B cell (primary cell): ENCODE measurements at regions not wholly inside any gene's neighbourhood (a gene's known extent, or its start where the extent isn't known, plus 50 kb on each side); places are given as distances from the start of the nearest gene placed in this dataset.

Experiments used
- ATAC-seq: fragments of 200-7000 bp; cut with Tn5 transposase; one replicate; pipeline ENCODE4 v1.10.0; 2021; ENCODE audit warnings: low read depth, mild to moderate bottlenecking, moderate number of reproducible peaks, moderate library complexity
- CTCF ChIA-PET: fragments of 350-600 bp; sonication (Branson Sonifier 250); formaldehyde crosslinking; loops from one replicate; lab custom pipeline; 2021; ENCODE audit warnings: antibody characterized with exemption, inconsistent platforms; lab: Charles Lee
- POLR2A ChIA-PET: fragments of 350-600 bp; sonication (Branson Sonifier 250); formaldehyde crosslinking; loops from one replicate; lab custom pipeline; 2021; ENCODE audit warnings: antibody characterized with exemption; lab: Charles Lee
- DNase-seq: peaks from one replicate; pipeline ENCODE4 v3.0.0; 2013
- H2AFZ ChIP-seq: 2 replicates; pipeline ENCODE4 v1.6.1; 2012; ENCODE audit warnings: mild to moderate bottlenecking, low read depth, low read length; ENCODE audit not compliant: insufficient read depth, poor library complexity, severe bottlenecking
- H3K27ac ChIP-seq, 2 donors: 1 replicate in 1 of 2; 2 replicates in 1 of 2; pipeline ENCODE4 v1.5.1; 2012 to 2013; ENCODE audit warnings: low read length in 2 of 2, mild to moderate bottlenecking in 2 of 2, moderate library complexity in 1 of 2
- H3K27me3 ChIP-seq, 4 experiments: fragments of 200-600 bp in 1 of 4; sonication (generic) in 1 of 4; replicated peaks in 1 of 4; 1 replicate in 2 of 4; 2 replicates in 2 of 4; pipeline versions ENCODE4 v1.6.1 to v1.7.0; 2013 to 2016; ENCODE audit warnings: low read length in 3 of 4, mild to moderate bottlenecking in 2 of 4, mixed read lengths in 1 of 4, moderate library complexity in 1 of 4; ENCODE audit not compliant: insufficient read depth in 4 of 4, control insufficient read depth in 3 of 4; ENCODE audit errors: control extremely low read depth in 1 of 4
- H3K36me3 ChIP-seq, 2 experiments: replicated peaks in 1 of 2; 1 replicate in 1 of 2; 2 replicates in 1 of 2; pipeline versions ENCODE4 v1.6.1 to v1.7.1; 2013; ENCODE audit warnings: low read length in 1 of 2; ENCODE audit not compliant: insufficient read depth in 2 of 2, control insufficient read depth in 1 of 2; ENCODE audit errors: control extremely low read depth in 1 of 2, extremely low read depth in 1 of 2
- H3K4me1 ChIP-seq, 2 donors: fragments of 200-600 bp in 1 of 2; sonication (generic) in 1 of 2; 1 replicate in 1 of 2; 2 replicates in 1 of 2; pipeline versions ENCODE4 v1.5.1 to v1.6.1; 2013 to 2017; ENCODE audit warnings: low read length in 2 of 2; ENCODE audit not compliant: control insufficient read depth in 2 of 2, insufficient read depth in 2 of 2
- H3K4me2 ChIP-seq: replicated peaks from 2 replicates; pipeline ENCODE3; 2012; ENCODE audit warnings: mild to moderate bottlenecking, low read depth, low read length; ENCODE audit not compliant: poor library complexity, severe bottlenecking
- H3K4me3 ChIP-seq, 5 experiments: fragments of 200-600 bp in 1 of 5; sonication (generic) in 1 of 5; 1 replicate in 3 of 5; 2 replicates in 2 of 5; pipeline versions ENCODE4 v1.5.1 to v1.7.0; 2011 to 2016; ENCODE audit warnings: low read length in 4 of 5, mild to moderate bottlenecking in 4 of 5, low read depth in 2 of 5, control low read depth in 1 of 5, moderate library complexity in 1 of 5; ENCODE audit not compliant: insufficient read depth in 1 of 5; ENCODE audit errors: control extremely low read depth in 1 of 5, extremely low read depth in 1 of 5
- H3K79me2 ChIP-seq: fragments of 200-600 bp; sonication (generic); one replicate; pipeline ENCODE4 v1.6.0; 2016; ENCODE audit warnings: low read length; ENCODE audit not compliant: control insufficient read depth, insufficient read depth
- H3K9ac ChIP-seq: fragments of 200-600 bp; sonication (generic); 2 replicates; pipeline ENCODE4 v1.6.1; 2017; ENCODE audit warnings: mild to moderate bottlenecking, low read length, moderate library complexity
- H3K9me3 ChIP-seq, 3 donors: one replicate each; pipeline versions ENCODE4 v1.6.1 to v1.7.1; 2013; ENCODE audit warnings: low read length in 2 of 3; ENCODE audit not compliant: control insufficient read depth in 2 of 3, insufficient read depth in 1 of 3; ENCODE audit errors: control extremely low read depth in 1 of 3
- H4K20me1 ChIP-seq: 2 replicates; pipeline ENCODE4 v1.6.0; 2012; ENCODE audit warnings: mild to moderate bottlenecking, low read length; ENCODE audit not compliant: insufficient read depth, control insufficient read depth, poor library complexity, severe bottlenecking
- H3K27ac Mint-ChIP-seq: one replicate; pipeline ENCODE4 v1.8.0; 2021; ENCODE audit warnings: mixed read lengths
- H3K27me3 Mint-ChIP-seq: one replicate; pipeline ENCODE4 v1.8.0; 2021; ENCODE audit warnings: mixed read lengths
- H3K4me1 Mint-ChIP-seq: one replicate; pipeline ENCODE4 v1.8.0; 2021; ENCODE audit warnings: mixed read lengths
- H3K4me3 Mint-ChIP-seq: one replicate; pipeline ENCODE4 v1.8.0; 2021; ENCODE audit warnings: mixed read lengths
- H3K9me3 Mint-ChIP-seq: one replicate; pipeline ENCODE4 v1.8.0; 2022; ENCODE audit warnings: mixed read lengths; ENCODE audit not compliant: insufficient read depth
- EZH2 ChIP-seq: IDR thresholded peaks from 2 replicates; pipeline ENCODE4 v1.6.1; 2012; ENCODE audit warnings: borderline replicate concordance, low read depth, mild to moderate bottlenecking, moderate library complexity, low read length; ENCODE audit not compliant: insufficient read depth, poor library complexity, severe bottlenecking
- WGBS: methylation state at CpG from one replicate; pipeline ENCODE4 v1.1.5; 2013; ENCODE audit warnings: missing lambda C conversion rate; ENCODE audit not compliant: insufficient coverage; 5-methylcytosine and 5-hydroxymethylcytosine counted together
- intact Hi-C: fragments of 100-400 bp; cut with micrococcal nuclease; formaldehyde crosslinking; loops from one replicate; pipeline ENCODE4 v1.10.0; 2022
- TF ChIP-seq, protein P1 (sequence below): fragments of 200-600 bp; IDR thresholded peaks from one replicate; pipeline ENCODE4 v1.8.0; 2022; ENCODE audit warnings: antibody characterized with exemption, mild to moderate bottlenecking

DNA sequence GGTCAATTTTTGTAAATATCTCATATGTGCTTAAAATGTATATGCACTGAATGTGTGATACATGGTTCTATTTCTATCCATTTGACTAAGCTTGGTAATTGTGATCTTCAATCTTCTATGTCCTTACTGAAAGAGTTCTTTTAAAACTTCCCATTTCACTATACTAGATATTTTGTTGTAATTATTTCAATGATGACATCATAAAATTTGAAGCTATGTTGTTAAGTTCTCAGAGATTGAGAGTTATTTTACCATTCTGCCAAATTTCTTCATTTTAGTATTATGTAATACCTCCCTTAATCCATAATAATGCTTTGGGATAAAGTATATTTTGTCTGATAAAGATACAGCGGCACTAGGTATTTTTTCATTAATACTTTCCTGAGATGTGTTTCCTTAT is 1307.3 kb downstream of the RPA4 start:
- no peaks in the 10 kb centered on the region for H3K4me1 Mint-ChIP-seq
- Histone ChIP-seq H4K20me1 (no peaks in the 10 kb centered on the region), H3K27me3 (no peaks in the 10 kb centered on the region), H3K4me1 (no peaks in the 10 kb centered on the region), H2AFZ (no peak overlapping the region), H3K4me2 (no peak overlapping the region), H3K27ac (no peak overlapping the region), H3K36me3 (no peaks in the 10 kb centered on the region), H3K4me3 (no peak overlapping the region), H3K9me3 (no peaks in the 10 kb centered on the region), H3K79me2 (no peaks in the 10 kb centered on the region), H3K9ac (no peak overlapping the region)
- H3K9me3 Mint-ChIP-seq, result no peaks in the 10 kb centered on the region
- POLR2A ChIA-PET, result no interaction called here
- TF ChIP-seq, protein P1, sequence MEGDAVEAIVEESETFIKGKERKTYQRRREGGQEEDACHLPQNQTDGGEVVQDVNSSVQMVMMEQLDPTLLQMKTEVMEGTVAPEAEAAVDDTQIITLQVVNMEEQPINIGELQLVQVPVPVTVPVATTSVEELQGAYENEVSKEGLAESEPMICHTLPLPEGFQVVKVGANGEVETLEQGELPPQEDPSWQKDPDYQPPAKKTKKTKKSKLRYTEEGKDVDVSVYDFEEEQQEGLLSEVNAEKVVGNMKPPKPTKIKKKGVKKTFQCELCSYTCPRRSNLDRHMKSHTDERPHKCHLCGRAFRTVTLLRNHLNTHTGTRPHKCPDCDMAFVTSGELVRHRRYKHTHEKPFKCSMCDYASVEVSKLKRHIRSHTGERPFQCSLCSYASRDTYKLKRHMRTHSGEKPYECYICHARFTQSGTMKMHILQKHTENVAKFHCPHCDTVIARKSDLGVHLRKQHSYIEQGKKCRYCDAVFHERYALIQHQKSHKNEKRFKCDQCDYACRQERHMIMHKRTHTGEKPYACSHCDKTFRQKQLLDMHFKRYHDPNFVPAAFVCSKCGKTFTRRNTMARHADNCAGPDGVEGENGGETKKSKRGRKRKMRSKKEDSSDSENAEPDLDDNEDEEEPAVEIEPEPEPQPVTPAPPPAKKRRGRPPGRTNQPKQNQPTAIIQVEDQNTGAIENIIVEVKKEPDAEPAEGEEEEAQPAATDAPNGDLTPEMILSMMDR, result no peak
- TF ChIP-seq EZH2, result no peak
- H3K27me3 Mint-ChIP-seq, result no peaks in the 10 kb centered on the region
- ATAC-seq, result no peak
- intact Hi-C loops, result no loop called here
- no peak overlapping the region for H3K27ac Mint-ChIP-seq
- WGBS, result no CpG with 5 or more reads among the region's 1 CpG
- DNase-seq, result no peak
- no peak overlapping the region for H3K4me3 Mint-ChIP-seq
- CTCF ChIA-PET, result no interaction called here

DNA sequence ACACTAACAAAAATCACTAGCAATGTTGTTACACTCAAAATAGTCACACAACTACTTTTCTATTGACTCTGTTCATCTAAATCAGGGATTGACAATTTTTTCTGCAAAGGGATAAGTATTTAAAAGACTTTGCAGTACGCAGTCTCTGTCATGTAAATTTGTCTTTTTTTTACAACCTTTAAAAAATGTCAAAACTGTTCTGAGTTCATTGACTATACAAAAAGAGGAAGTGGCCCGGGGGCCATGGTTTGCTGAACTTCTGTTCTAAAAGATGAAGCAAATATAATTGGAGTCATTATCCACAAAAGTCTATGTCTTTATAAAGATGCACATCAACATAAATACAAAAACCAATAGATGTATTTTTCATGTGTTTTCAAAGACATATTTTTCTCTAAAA is 1310.3 kb downstream of the RPA4 start:
- Histone ChIP-seq H3K27me3 (no peaks in the 10 kb centered on the region), H3K9ac (no peak overlapping the region), H3K36me3 (no peaks in the 10 kb centered on the region), H4K20me1 (no peaks in the 10 kb centered on the region), H3K4me2 (no peak overlapping the region), H2AFZ (no peak overlapping the region), H3K79me2 (no peaks in the 10 kb centered on the region), H3K4me1 (no peaks in the 10 kb centered on the region), H3K9me3 (peaks cover 0 to 5% (median 0%) of the 10 kb centered on the region in 3 donors), H3K27ac (no peak overlapping the region), H3K4me3 (no peak overlapping the region)
- Mint-ChIP-seq H3K27ac (no peak overlapping the region), H3K9me3 (no peaks in the 10 kb centered on the region), H3K4me3 (no peak overlapping the region), H3K27me3 (no peaks in the 10 kb centered on the region), H3K4me1 (no peaks in the 10 kb centered on the region)
- ChIA-PET POLR2A (no interaction called here), CTCF (no interaction called here)
- WGBS, result no CpG with 5 or more reads among the region's 2 CpGs
- TF ChIP-seq, protein P1, result no peak
- no peak for TF ChIP-seq EZH2
- ATAC-seq (no peak), DNase-seq (no peak)
- intact Hi-C loops, result no loop called here
